ENCODE measurements at regions not wholly inside any gene's neighbourhood (a gene's known extent, or its start where the extent isn't known, plus 50 kb on each side); places are given as distances from the start of the nearest gene placed in this dataset.
"Not testable (repeated sequence)": the region's sequence is repeated elsewhere in the genome, so short reads cannot be mapped to it uniquely, and the experiment has no call there.

DNA sequence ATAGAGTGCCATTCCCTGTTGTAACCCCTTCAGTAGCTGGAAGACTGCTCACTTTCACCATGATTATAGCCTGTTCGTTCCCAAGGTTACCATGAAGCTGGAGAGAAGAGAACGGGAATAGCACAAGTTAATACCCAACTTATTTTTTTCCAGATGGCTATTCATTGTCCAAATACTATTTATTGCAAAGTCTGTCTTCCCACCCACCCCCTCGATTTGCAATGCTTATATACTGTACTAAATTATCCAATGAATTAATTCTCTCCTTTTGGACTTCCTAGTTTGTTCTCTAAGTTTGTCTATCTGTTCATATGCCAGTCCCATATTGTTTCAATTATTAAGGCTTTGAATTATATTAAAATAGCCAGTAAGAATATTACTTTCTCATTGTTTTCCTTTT lies 231.0 kb downstream of the RAB11FIP4 start:
- H3K79me2 ChIP-seq (ENCODE audit: insufficient read depth, low read length) = no peaks in the 10 kb centered on the region
- no peaks in the 10 kb centered on the region for H3K27me3 ChIP-seq (ENCODE audit: insufficient read depth, low read length, poor library complexity, severe bottlenecking)
- no peaks in the 10 kb centered on the region for H4K20me1 ChIP-seq (ENCODE audit: insufficient read depth, low read length, poor library complexity, severe bottlenecking)
- H3K36me3 ChIP-seq (ENCODE audit: insufficient read depth, low read length) = no peaks in the 10 kb centered on the region
- H3K4me1 ChIP-seq (ENCODE audit: insufficient read depth, low read length, poor library complexity, severe bottlenecking) = peaks cover 2% of the 10 kb centered on the region
- no peak overlapping the region for H3K9ac ChIP-seq (ENCODE audit: low read depth, low read length, poor library complexity, severe bottlenecking)
- H3K4me2 ChIP-seq (ENCODE audit: low read depth, low read length, poor library complexity, severe bottlenecking) = no peak overlapping the region
- no peaks in the 10 kb centered on the region for H3K9me2 ChIP-seq (replicated peaks; ENCODE audit: low read depth, low read length)
- no peak overlapping the region for H2AFZ ChIP-seq (ENCODE audit: low read length)
- no peak for TF ChIP-seq EZH2phosphoT487 (IDR thresholded peaks at IDR 0.05; ENCODE audit: borderline replicate concordance)
- TF ChIP-seq, protein P1, sequence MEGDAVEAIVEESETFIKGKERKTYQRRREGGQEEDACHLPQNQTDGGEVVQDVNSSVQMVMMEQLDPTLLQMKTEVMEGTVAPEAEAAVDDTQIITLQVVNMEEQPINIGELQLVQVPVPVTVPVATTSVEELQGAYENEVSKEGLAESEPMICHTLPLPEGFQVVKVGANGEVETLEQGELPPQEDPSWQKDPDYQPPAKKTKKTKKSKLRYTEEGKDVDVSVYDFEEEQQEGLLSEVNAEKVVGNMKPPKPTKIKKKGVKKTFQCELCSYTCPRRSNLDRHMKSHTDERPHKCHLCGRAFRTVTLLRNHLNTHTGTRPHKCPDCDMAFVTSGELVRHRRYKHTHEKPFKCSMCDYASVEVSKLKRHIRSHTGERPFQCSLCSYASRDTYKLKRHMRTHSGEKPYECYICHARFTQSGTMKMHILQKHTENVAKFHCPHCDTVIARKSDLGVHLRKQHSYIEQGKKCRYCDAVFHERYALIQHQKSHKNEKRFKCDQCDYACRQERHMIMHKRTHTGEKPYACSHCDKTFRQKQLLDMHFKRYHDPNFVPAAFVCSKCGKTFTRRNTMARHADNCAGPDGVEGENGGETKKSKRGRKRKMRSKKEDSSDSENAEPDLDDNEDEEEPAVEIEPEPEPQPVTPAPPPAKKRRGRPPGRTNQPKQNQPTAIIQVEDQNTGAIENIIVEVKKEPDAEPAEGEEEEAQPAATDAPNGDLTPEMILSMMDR (conservative IDR thresholded peaks at IDR 0.05; ENCODE audit: low read length) = no peak
- H3F3A ChIP-seq (ENCODE audit: low read depth) = no peaks in the 10 kb centered on the region
- H3K4me3 ChIP-seq (ENCODE audit: low read length, poor library complexity, severe bottlenecking) = no peak overlapping the region
- H3K9me3 ChIP-seq (ENCODE audit: insufficient read depth, low read depth, low read length) = no peaks in the 10 kb centered on the region

GRCh38 chr17:31621566-31621965 lies 230.1 kb downstream of the RAB11FIP4 start:
- H4K20me1 ChIP-seq (ENCODE audit: insufficient read depth, low read length, poor library complexity, severe bottlenecking) = no peaks in the 10 kb centered on the region
- H3K27me3 ChIP-seq (ENCODE audit: insufficient read depth, low read length, poor library complexity, severe bottlenecking) = no peaks in the 10 kb centered on the region
- H3K4me2 ChIP-seq (ENCODE audit: low read depth, low read length, poor library complexity, severe bottlenecking) = no peak overlapping the region
- H3K36me3 ChIP-seq (ENCODE audit: insufficient read depth, low read length) = no peaks in the 10 kb centered on the region
- H3K9me3 ChIP-seq (ENCODE audit: insufficient read depth, low read depth, low read length) = no peaks in the 10 kb centered on the region
- TF ChIP-seq EZH2phosphoT487 (IDR thresholded peaks at IDR 0.05; ENCODE audit: borderline replicate concordance) = no peak
- TF ChIP-seq, protein P1 (conservative IDR thresholded peaks at IDR 0.05; ENCODE audit: low read length) = no peak
- no peak overlapping the region for H3K4me3 ChIP-seq (ENCODE audit: low read length, poor library complexity, severe bottlenecking)
- no peaks in the 10 kb centered on the region for H3K9me2 ChIP-seq (replicated peaks; ENCODE audit: low read depth, low read length)
- H3K79me2 ChIP-seq (ENCODE audit: insufficient read depth, low read length) = no peaks in the 10 kb centered on the region
- no peaks in the 10 kb centered on the region for H3K4me1 ChIP-seq (ENCODE audit: insufficient read depth, low read length, poor library complexity, severe bottlenecking)
- no peaks in the 10 kb centered on the region for H3F3A ChIP-seq (ENCODE audit: low read depth)
- no peak overlapping the region for H2AFZ ChIP-seq (ENCODE audit: low read length)
- H3K9ac ChIP-seq (ENCODE audit: low read depth, low read length, poor library complexity, severe bottlenecking) = no peak overlapping the region

- not testable (repeated sequence) for H3K9me2 ChIP-seq (replicated peaks; ENCODE audit: low read depth, low read length); H3K79me2 ChIP-seq (ENCODE audit: insufficient read depth, low read length); H3K36me3 ChIP-seq (ENCODE audit: insufficient read depth, low read length); H3K4me2 ChIP-seq (ENCODE audit: low read depth, low read length, poor library complexity, severe bottlenecking); H4K20me1 ChIP-seq (ENCODE audit: insufficient read depth, low read length, poor library complexity, severe bottlenecking); H3K4me3 ChIP-seq (ENCODE audit: low read length, poor library complexity, severe bottlenecking); H3K9me3 ChIP-seq (ENCODE audit: insufficient read depth, low read depth, low read length); H2AFZ ChIP-seq (ENCODE audit: low read length); H3K9ac ChIP-seq (ENCODE audit: low read depth, low read length, poor library complexity, severe bottlenecking); H3F3A ChIP-seq (ENCODE audit: low read depth); H3K27me3 ChIP-seq (ENCODE audit: insufficient read depth, low read length, poor library complexity, severe bottlenecking)
- H3K4me1 ChIP-seq (ENCODE audit: insufficient read depth, low read length, poor library complexity, severe bottlenecking) = peaks cover 12% of the 10 kb centered on the region
Observed at GRCh38 chr17:31611053-31611452, 219.6 kb downstream of the RAB11FIP4 start.

Measured in Loucy (cell line).